Adrenal gland (tissue), 9 donors: ENCODE measurements at regions not wholly inside any gene's neighbourhood (a gene's known extent, or its start where the extent isn't known, plus 50 kb on each side); places are given as distances from the start of the nearest gene placed in this dataset.

Experiments used
- DNase-seq, 7 donors: peaks; one replicate each; pipeline ENCODE4 v3.0.0-alpha.2; 2019 to 2020
- H3K27ac ChIP-seq, 5 donors: fragments of 200-600 bp; sonication (generic) in 4 of 5; 1 replicate in 3 of 5; 2 replicates in 2 of 5; pipeline versions ENCODE4 v1.5.1 to v1.8.0; 2016 to 2020; ENCODE audit warnings: mild to moderate bottlenecking in 1 of 5
- H3K27me3 ChIP-seq: fragments of 200-600 bp; 2 replicates; pipeline ENCODE4 v1.8.0; 2021
- H3K36me3 ChIP-seq, 2 donors: fragments of 200-600 bp; replicated peaks in 1 of 2; 1 replicate in 1 of 2; 2 replicates in 1 of 2; pipeline versions ENCODE4 v1.5.1 to v1.8.0; 2018 to 2022
- H3K4me1 ChIP-seq, 2 donors: fragments of 200-600 bp; replicated peaks in 1 of 2; 1 replicate in 1 of 2; 2 replicates in 1 of 2; pipeline versions ENCODE4 v1.5.1 to v1.8.0; 2018 to 2021
- H3K4me3 ChIP-seq, 4 donors: fragments of 200-600 bp; sonication (generic) in 3 of 4; one replicate each; pipeline ENCODE4 v1.5.1; 2016 to 2018
- H3K9me3 ChIP-seq, 3 donors: fragments of 200-600 bp; sonication (generic) in 1 of 3; replicated peaks in 1 of 3; 1 replicate in 2 of 3; 2 replicates in 1 of 3; pipeline versions ENCODE4 v1.5.1 to v1.8.0; 2016 to 2021
- POLR2A ChIP-seq, 2 donors: fragments of 450-650 bp; IDR thresholded peaks; one replicate each; pipeline ENCODE4 v1.6.1; 2017; ENCODE audit warnings: antibody characterized with exemption in 2 of 2, mild to moderate bottlenecking in 2 of 2, moderate library complexity in 1 of 2
- WGBS, 4 donors: extraction: QIAGEN DNeasy Blood & Tissue Kit in 2 of 4; methylation state at CpG; one replicate each; pipeline versions ENCODE4 v1.1.5 to v1.1.7; 2013 to 2017; 5-methylcytosine and 5-hydroxymethylcytosine counted together
- intact Hi-C, 2 donors: fragments of 100-400 bp; cut with DNase I; formaldehyde crosslinking; loops; one replicate each; pipeline versions ENCODE4 v1.14.1 to v1.15.0; 2022 to 2023
- TF ChIP-seq, protein P1 (sequence below), 6 experiments: fragments of 450-650 bp in 4 of 6; fragments of 200-600 bp in 2 of 6; sonication (generic) in 1 of 6; IDR thresholded peaks; 1 replicate in 5 of 6; 2 replicates in 1 of 6; pipeline versions ENCODE4 v1.5.1 to v1.8.0; 2016 to 2021; ENCODE audit warnings: antibody characterized with exemption in 6 of 6, mild to moderate bottlenecking in 2 of 6, moderate library complexity in 1 of 6
- donor health status: healthy with polysubstance abuse.
- donor health status: Bipolar disorder and iron deficiency.
- donor health status: DM: yes; HTN: yes; CAD: no.
- donor health status: DM: no; HTN: no; CAD: no.
- donor health status: DM: no; HTN: no; CAD: no.

DNA sequence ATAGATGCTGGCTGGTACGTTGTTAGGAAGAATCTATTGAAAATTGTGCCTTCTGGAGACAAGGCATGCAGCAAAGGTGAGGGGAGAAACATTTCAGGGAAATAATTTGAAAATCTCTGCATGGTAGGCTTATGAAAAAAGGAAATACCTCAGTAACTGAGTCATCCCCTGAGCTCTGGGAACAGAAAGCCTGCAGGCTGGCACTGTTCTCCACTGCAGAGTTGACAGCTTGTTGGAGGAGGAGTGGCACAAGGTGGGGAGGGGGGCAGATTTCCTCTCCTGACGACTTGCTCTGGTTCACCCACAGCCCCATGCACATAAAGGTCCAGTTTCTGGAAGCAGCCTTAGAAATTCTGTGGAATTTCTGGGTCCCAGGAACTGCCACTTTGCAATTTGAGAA lies 179.4 kb downstream of the ABHD5 start:
- TF ChIP-seq POLR2A (IDR thresholded peaks at IDR 0.05), result no peak
- TF ChIP-seq, protein P1, sequence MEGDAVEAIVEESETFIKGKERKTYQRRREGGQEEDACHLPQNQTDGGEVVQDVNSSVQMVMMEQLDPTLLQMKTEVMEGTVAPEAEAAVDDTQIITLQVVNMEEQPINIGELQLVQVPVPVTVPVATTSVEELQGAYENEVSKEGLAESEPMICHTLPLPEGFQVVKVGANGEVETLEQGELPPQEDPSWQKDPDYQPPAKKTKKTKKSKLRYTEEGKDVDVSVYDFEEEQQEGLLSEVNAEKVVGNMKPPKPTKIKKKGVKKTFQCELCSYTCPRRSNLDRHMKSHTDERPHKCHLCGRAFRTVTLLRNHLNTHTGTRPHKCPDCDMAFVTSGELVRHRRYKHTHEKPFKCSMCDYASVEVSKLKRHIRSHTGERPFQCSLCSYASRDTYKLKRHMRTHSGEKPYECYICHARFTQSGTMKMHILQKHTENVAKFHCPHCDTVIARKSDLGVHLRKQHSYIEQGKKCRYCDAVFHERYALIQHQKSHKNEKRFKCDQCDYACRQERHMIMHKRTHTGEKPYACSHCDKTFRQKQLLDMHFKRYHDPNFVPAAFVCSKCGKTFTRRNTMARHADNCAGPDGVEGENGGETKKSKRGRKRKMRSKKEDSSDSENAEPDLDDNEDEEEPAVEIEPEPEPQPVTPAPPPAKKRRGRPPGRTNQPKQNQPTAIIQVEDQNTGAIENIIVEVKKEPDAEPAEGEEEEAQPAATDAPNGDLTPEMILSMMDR (IDR thresholded peaks at IDR 0.05), result no peak
- 33 to 43% (median 36%) methylated on average over 2 of the region's 2 CpGs for WGBS, 4 donors
- no peak overlapping the region for H3K4me3 ChIP-seq
- intact Hi-C loops, result no loop called here
- H3K4me1 ChIP-seq, result no peaks in the 10 kb centered on the region
- DNase-seq, result peak in 1 of 7 donors; percentile 26
- no peaks in the 10 kb centered on the region for H3K9me3 ChIP-seq
- no peaks in the 10 kb centered on the region for H3K36me3 ChIP-seq
- no peaks in the 10 kb centered on the region for H3K27me3 ChIP-seq
- H3K27ac ChIP-seq, result no peak overlapping the region

DNA sequence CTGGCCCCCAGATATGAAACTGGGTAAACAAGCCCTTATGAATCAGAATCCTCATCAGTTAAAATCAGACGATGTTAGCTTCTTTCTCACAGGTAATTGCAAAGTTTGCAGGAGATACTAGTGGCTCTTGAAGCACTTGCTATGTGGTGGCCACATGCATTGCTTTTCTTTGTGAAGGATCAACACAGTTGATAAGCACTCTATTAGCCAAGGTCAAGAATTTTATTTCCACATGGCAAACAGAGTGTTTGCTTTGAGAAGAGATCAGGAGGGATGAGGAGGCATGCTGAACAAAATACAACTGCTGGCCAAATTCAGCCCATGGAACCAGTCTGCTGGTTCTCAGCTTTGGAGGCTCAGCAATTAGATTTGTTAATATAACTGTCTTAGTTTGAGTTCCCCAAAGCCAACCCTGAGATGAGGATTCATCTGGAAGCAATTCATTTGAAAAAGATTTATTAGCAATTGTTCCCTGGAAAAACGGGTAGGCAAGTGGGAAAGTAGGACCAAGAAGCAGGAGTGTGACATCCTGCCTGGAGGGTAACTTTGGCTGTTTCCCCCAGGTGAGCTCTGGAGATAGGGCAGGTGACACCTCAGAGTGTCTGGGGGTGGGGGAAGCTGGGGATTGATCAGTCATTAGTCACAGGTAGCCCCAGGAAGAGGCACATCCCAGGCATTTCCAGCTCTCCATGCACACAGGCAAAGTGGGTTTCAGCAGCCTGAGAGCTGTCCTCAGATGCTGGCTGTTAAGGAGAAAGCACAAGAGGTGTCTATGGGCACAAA lies 180.3 kb downstream of the ABHD5 start:
- 45 to 51% (median 49%) methylated on average over 2 of the region's 2 CpGs for WGBS, 4 donors
- DNase-seq, result no peak
- no peak overlapping the region for H3K27ac ChIP-seq

DNA sequence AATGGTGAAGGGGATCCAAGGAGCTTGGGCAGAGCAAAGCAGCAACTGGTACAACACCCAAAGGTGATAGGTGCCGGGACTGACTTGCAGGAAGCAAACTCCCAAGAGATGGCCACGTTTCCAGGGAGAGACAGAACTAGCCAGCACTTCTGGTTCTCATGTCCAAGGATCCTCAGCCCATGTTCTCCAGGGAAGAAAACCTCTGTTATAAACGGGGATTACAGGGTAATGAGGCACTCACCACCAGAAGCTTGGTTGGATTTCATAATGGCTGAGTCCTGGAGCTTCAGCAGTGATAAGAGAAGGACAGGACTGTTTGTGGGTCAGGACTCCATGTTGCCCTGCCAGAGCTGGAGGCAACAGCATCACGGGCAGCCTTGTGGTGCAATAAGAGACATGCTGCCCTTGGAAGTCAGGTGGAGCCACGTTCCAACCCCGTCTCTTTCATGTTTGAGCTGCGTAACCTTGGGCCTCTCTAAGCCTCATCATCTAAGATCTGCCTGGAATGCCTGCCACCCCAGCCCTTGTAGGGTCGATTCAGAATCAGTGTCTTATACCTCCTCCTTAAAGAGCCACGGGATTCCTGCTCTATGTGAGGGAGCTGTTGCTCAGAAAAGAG lies 181.0 kb downstream of the ABHD5 start:
- no peaks in the 10 kb centered on the region for H3K27me3 ChIP-seq
- H3K36me3 ChIP-seq, result no peaks in the 10 kb centered on the region
- no peak overlapping the region for H3K4me3 ChIP-seq
- WGBS, 4 donors, result 49 to 62% (median 55%) methylated on average over 8 to 9 of the region's 9 CpGs
- no peak for TF ChIP-seq POLR2A (IDR thresholded peaks at IDR 0.05)
- TF ChIP-seq, protein P1 (IDR thresholded peaks at IDR 0.05), result no peak
- H3K4me1 ChIP-seq, result no peaks in the 10 kb centered on the region
- no peaks in the 10 kb centered on the region for H3K9me3 ChIP-seq
- intact Hi-C loops, result no loop called here
- no peak overlapping the region for H3K27ac ChIP-seq
- DNase-seq, result peak in 4 of 7 donors; percentile 22 to 48 (median 33)

More for the DNA sequence above, 180.3 kb downstream of the ABHD5 start:
- no peak for TF ChIP-seq POLR2A (IDR thresholded peaks at IDR 0.05)
- TF ChIP-seq, protein P1 (IDR thresholded peaks at IDR 0.05), result no peak
- no peaks in the 10 kb centered on the region for H3K4me1 ChIP-seq
- intact Hi-C loops, result no loop called here
- H3K9me3 ChIP-seq, result no peaks in the 10 kb centered on the region
- no peaks in the 10 kb centered on the region for H3K36me3 ChIP-seq
- H3K4me3 ChIP-seq, result no peak overlapping the region
- no peaks in the 10 kb centered on the region for H3K27me3 ChIP-seq

DNA sequence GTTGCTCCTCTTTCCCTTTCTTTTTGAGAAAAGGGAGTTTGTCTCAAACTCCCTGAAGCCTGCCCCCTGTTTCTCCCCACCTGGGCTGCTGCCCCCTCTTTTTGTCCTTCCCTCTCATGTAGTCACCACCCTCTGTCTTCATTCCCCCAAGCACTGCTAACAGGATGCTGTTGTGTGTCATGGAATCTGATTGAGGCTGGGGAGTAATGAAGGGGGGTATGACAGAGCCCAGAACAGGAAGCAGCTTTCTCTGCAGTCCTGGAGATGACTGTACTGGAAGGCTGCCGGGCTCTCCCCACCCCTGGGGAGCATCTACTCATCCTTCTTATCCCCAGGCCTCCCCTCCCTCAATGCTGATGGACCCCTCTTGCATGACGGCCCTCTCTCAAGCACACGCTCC lies 181.6 kb downstream of the ABHD5 start:
- Histone ChIP-seq H3K4me1 (no peaks in the 10 kb centered on the region), H3K27ac (no peak overlapping the region), H3K36me3 (no peaks in the 10 kb centered on the region), H3K9me3 (no peaks in the 10 kb centered on the region), H3K4me3 (no peak overlapping the region), H3K27me3 (no peaks in the 10 kb centered on the region)
- no peak for DNase-seq
- 57 to 75% (median 64%) methylated on average over 2 to 3 of the region's 3 CpGs for WGBS, 4 donors
- intact Hi-C loops, result no loop called here
- no peak for TF ChIP-seq POLR2A (IDR thresholded peaks at IDR 0.05)
- TF ChIP-seq, protein P1 (IDR thresholded peaks at IDR 0.05), result no peak
